ENCODE measurements at regions not wholly inside any gene's neighbourhood (a gene's known extent, or its start where the extent isn't known, plus 50 kb on each side); places are given as distances from the start of the nearest gene placed in this dataset.

DNA sequence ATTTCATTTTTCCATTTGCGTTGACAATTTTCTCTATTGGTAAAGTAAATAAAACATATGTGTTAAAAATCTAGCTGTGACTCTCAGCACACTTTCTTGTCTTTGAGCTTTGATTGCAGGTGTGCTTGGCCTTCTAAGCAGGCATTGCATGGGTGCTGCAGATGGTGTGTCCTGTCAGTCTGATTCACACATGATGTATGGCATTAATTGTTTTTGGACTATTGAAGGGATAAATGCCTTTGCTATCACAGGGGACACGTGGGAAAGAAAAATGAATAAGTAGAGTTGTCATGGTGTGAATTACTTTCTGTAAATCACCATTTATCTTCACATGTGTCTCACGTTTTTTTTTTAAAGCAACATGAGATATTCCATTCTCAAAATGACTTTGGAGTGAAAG lies 211.3 kb upstream of the NAV3 start:
- DNase-seq, result no peak

DNA sequence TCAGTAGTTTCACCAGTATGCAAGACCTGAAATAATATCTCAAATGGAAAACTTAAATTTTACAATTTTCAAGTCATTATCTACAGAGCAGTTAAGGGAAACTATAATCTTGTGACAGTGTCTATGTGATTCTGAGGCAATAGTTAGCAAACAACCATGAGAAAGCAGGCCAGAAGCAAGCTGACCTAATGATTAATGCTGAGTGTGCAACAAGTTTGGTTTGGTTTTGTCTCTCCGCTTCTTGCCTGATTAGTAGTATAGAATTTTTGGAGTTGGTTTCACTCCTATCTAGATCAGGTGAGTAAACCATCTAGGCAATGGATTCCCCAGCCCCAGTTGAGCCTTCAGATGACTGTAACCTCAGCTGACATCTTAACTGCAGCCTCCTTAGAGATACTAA lies 212.9 kb upstream of the NAV3 start:
- DNase-seq, result no peak

DNA sequence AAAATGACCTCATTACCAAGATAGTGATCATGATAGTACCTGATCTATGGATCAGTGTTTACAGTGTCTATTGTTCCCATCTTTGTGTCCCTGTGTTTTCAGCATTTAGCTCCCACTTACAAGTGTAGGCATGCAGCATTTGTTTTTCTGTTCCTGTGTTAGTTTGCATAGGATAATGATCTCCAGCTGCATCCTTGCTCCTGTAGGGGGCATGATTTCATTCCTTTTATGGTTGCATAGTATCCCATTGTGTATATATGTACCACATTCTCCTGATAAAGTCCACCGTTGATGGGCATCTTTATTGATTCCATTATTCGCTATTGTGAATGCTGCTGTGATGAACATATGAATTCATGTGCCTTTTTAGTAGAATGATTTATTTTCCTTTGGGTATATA lies 215.4 kb upstream of the NAV3 start:
- DNase-seq, result peak; percentile 6

DNA sequence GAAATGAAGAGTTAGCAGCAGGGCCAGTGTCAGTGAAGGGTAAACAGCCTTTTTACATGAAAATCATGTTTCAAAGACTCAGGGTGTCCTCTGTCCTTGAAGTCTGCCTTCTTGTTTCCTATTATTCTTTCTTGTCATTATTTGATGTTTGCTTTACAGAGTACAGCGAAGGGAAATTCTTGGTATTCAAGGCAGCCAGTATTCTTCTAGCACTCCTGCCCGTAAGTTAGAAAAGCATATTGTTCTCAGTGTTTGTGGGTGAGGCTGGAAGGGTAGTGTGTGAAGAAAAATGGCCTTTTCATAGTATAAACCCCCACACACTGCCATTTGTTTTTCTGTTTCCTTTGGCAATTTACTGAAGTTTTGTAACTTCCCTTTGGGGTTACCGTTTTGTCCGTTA lies 217.3 kb upstream of the NAV3 start:
- DNase-seq, result no peak

DNA sequence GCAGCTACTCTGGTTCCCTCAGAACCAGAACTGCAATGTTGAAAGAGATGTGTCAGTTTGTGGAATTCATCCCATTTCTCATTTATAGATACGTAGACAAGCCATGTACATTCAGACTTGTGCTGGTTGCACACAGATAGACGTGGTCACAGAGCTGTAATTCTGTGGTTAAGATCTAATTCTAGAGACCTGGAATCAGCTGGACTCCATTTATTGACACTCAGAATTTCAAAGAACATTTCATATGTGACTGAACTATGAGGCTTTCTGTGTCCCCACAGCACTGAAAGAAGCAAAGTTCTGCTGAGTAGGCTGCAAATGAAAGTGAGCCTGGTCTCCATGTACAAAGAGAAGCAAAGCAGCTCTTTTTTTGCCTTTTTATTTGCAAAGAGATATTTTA lies 220.2 kb upstream of the NAV3 start:
- no peak for DNase-seq

DNA sequence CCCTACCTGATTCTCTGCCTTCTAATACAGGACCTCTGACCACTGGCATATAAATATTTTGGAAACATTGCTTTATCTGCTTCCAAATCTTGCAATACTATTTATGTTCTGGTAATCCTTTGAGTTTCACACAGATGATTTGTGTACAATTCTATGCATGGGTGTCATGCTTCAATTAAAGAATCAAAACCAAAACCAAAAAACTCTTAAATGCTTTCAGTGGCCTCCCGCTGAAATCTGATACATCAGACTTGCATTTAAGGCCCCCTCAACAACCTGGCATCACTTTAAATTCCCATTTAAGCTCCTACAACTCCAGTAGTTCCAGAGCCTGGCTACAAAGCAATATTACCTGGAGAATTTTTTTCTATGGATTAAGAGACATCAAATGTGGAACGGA lies 221.7 kb upstream of the NAV3 start:
- no peak for DNase-seq

DNA sequence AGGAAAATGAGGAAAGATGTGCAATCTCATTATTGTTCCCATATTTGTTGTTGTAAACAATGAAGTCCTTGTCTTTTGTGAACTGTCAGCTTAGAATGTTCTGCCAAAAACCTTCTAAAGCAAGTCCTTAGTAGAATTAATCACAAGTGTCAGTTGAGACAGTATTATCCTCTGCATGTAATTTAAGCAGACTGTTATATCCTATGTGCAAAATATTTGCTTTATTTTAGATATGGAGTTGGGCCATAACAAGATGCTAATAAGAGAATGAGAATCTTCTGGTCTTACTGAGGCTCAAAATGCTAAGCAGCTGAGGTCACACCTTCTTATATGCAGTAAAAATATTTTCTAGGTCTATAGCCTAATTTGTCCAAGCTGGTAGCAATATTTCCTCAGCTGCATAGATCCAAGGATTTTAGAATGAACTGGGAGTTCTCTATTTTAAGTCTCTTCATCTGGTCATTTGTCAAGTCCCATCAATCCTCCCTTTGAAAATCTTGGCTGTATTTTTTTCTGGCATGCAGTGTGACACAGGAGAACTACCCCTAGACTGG lies 222.3 kb upstream of the NAV3 start:
- DNase-seq, result no peak

DNA sequence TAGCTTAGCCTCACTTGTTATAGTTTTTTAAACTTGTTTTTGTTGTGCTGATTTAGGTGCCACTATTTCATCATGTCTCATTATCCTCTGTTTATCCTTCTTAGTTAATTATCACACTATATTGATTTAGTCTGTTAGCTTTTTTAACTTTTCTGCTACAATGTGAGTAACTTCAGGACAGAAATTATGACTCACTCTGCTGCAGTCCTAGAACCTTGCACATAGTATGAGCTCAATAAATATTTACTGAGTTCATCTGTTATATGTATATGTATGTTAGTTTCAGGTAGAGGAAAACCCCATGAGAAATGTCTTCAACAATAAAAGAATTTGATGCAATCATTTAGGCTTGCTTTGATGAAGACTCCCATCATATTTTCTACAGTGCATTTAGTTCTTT lies 224.3 kb upstream of the NAV3 start:
- DNase-seq, result no peak

DNA sequence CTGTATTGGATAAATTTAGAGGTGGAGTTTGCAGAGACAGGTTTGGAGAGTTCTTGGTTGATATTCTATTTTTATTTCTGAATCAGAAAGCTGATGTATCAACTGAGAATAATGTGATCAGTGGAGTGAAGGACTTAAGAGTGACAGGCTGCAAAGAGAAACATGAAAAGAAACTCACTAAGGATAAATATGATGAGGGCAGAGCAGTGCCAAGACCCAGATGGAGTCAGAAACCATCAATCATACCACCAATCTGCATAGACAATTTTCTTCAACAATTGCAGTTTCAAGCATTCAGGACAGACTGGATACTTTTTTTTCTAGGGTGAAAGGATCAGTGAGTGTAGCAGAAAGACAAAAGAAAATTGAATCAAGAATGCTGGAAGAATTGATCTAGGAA lies 226.7 kb upstream of the NAV3 start:
- no peak for DNase-seq

DNA sequence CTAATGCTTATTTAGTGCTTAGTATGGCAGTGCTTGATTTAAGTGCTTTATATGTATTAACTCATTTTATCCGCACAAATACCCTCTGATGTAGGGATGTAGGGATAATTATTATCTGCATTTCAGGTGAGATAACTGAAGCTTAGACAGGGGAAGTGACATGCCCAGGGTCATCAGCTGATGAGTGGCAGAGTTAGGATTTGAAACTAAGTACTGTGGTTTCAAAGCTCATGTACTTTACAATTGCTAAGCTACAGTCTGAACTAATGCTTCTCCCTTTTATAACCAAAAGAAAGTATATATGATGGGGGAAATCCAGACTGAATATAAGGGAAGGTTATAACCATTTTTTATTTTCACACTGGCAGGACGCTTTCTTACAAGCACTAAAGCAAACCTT lies 229.6 kb upstream of the NAV3 start:
- no peak for DNase-seq

DNA sequence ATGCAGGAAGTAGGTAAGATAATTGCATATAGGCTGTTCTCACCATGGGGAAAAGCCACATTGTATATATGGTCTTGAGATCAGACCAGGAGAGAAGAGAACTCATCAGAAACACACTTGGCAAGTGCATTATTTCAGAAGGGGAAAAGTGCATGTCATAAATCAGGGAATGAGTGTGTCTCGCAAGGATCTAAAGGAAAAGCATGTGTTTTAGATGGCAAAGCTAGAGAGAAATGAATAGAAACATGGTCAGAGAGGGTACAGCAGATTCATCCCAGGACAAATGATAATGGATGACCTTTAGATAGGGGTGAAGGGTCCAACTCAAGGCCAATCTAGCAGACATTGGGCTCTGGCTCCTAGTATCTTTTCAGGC lies 230.2 kb upstream of the NAV3 start:
- DNase-seq, result no peak

DNA sequence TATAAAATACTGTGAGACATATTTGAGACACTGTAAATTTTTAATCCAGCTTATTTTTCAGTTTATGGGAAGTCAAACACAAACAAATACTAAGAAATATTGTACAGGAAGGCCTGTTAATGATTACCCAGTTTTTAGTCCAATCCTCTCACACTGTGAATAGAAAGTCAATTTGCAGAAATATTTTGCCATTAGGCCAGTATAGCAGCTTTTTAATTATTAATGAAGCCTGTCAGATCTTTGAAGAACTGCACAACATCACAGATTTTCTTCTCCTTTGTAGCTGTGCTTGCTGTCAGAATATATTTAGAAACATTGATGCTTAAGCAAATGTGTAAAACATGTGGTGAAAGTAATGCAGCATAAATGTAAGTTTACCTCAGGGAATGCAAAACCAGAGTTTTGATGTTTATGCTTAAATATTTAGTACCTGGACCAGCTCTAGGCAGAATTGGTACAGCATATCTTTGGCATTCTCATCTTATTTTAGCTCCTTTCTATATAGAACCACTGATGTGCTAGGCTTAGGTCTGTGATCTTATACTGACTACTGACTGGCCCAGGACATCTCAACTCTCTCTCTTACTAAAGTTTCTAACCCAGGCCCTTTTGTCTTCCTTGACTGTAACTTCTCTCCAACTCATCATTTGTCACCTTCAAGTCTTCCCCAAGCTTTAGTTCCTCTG lies 230.8 kb upstream of the NAV3 start:
- no peak for DNase-seq

DNA sequence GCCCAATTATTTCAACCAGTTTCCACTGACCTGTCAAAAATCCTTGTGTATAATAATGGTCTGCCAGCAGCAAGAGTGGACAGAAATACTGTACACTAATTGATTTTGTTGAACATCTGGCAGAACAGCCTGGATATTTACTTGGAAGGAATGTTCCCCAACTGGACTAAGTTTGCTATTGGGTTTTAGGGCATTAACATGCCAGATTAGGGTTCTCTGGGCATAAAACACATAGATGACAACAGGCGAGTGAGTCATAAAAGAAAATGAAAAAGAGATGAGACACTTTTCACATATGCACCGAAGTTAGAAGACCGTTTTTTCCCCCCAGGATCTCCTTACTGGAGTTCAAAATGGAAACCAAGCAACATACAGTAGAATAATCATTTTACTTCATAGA lies 236.3 kb upstream of the NAV3 start:
- DNase-seq, result no peak

DNA sequence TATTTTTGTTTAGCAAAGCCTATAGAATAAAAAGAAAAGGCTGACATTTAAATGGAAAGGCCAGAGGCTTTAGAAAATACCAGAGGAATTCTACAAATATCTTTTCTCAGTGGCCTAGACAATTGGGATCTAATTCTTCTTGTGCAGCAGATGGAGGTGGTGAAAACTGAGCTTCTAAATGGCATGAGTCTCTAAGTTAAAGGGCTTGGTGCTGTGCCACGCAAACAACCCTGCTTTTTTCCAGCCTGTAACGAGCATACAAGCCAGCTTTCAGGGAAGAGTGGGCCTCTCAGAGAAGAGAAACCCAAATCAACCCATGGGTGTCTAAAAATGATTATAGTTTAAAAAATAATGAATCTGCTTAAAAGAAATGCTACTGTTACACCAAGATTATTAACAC lies 237.9 kb upstream of the NAV3 start:
- DNase-seq, result no peak

DNA sequence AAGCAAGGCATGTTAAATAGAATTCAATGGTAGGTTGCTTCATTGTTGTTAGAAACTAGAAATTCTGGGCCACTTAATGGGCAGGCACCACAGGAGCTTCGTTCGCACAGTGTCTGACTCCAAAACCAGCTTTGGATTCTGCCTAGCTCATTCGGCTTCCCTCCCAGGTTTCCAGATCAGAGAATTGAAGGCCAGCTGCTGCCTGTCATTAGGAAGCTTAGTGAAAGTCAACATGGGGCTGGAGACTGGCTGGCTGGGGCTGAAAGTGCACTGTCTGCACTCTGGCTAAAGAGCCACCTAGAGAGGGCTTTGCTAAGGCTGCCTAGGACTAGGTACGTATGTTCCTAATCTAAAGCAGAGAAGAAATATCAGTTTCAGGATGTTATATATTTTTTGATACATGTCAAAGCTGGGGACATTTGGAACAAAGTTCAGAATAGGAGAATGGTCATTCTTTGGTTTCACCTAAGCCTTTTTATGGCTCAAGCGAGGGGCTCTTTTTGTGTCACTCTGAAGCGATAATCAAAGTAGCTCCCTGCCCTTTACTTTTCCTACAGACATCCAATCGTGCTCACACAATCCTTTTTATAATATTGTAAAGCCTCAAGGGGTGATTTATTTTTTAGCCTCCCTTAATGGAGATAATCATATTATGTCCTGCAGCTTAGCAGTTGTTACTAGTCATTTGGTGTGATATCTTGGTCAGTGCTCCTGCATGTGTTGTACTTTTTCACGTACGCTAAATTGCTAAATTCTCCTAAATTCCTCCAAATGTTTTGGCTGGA lies 238.5 kb upstream of the NAV3 start:
- DNase-seq, result no peak

DNA sequence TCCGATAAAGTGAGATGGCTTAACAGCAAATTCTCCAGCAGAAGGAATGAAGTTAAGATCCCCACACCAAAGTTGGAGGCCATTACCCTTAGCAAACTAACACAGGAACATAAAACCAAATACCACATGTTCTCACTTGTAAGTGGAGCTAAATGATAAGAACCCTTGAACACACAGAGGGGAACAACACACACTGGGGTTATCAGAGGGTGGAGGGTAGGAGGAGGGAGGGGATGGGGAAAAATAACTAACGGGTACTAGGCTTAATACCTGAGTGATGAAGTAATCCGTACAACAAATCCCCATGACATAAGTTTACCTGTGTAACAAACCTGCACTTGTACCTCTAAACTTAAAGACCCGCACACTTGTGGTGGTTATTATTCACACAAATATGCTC lies 240.4 kb upstream of the NAV3 start:
- DNase-seq, result no peak

DNA sequence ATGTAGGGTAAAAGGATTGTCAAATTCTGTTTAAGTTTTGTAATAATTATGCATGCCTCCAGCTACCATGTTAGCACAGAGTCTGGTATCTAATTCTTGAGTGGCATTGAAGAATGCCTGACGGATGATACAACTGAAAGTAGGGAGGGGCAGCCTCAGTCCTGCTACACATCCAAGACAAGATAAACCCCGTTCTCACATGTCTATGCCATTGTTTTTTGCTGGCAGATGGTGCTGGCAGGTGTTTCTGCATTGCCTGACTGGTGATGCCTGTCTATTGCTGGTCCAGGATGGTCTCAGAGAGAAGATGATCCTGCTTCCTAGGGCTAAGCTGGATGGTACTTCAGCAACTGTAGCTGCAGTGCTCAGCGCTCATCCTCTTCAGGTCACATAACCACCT lies 245.8 kb upstream of the NAV3 start:
- DNase-seq, result no peak

DNA sequence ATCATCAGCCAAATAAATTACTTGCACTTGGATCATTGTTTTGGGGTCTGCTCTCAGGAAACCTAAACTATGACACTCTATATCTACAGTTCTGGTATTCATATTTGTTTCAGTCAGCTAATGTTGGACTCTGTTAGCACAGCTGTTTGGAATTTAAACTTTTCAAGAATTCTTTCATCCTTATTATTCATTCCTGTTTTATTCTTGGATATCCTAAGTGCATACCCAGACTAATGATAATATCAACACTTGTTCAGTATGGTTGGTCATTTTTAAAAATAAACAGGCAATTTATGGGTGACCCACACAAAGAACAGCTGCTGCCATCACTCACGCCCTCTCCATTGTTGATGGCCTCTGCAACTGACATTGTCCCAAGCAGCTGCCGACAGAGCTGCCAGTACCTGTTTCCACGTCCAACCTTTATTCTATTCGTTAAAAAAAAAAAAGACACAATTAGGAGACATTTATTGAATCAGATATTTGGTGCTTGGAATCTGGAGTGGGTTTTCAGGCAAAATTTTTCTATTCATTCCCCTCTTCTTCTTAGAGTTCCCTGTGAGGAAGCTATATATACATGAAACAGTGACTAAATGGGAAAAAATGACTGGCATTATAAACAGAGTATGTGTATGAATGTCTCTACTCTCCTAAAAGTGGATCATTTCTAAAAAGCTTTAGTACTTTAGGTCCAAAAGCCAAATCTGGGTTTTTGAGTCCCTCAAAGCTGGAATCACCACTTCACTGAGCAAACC lies 252.1 kb upstream of the NAV3 start:
- DNase-seq, result no peak

DNA sequence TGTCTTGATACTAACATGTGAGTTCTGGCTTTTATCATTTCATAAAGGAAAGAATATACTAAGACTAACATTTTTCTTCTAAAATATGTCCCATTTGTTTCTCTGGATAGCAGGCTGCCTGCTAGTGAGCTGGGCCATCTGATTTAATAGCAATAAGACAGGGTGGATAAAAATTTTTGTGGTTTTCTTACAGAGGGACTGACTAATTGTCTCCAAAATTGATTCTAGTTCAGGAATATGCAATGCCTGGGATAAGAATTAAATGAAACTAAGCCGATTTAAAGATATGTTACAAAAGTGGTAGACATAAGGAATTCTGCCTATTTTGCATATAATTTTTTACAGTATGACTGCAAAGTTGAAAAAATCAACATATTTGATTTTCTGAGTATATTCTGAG lies 252.9 kb upstream of the NAV3 start:
- no peak for DNase-seq

DNA sequence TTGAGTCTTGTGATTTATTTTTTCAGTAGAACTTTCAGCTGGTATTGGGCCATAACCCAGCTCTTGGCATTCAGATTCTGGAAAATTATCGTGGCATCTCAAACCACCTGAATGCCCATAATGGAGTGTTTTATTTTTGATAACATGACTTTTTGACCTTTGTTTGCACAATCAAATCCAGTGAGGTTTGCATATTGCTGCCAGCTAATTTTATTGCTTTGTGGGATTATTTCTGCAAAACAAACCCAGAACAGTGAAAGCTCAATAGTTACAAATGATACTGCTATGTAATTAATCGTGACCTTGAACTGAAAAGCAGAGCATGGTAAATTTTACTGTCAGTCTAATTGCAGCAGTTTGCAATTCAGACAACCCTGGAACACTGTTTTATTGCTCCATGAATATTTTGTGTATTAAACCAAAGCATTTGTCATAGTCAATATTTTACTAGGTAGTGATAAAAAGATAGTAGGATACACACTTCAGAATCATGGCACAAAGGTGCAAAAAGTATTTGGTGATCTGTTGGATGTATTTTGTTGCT lies 255.2 kb upstream of the NAV3 start:
- DNase-seq, result no peak

DNA sequence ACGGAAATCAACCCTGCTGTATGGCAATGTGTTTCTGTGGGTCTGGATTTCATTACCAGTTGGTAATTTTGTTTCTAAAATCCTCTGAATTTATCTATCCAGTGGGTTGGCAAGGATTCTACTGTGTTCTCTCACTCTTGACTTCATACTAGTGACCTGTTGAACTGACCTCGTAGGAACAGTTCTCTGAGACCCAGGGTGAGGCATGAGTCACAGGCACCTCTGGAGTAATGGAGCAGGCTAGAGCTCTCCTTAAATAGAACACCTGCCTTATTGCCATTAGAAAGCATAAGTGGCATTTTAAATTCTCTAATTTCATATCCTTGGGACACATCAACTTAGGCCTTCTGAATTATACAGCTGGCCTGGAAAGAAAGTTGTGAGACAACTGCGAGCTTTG lies 258.3 kb upstream of the NAV3 start:
- DNase-seq, result no peak

DNA sequence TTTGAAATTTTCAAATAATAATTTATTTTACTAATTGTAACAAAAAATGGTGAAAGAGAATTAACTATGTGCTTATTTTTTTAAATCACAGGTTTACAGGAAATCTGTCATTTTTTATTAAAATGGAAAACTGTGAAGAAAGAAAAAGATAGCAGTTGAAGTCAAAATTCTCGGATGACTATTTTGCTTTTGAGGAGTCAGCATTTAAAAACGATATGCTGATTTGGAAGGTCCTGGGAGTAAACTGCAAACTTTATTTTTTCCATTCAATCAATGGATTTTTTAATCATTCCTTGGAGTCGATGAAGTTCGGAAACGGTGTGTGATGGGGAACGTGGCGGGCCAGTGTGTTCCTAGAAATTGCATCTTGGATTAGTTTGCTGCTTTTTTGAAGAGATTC lies 258.9 kb upstream of the NAV3 start:
- no peak for DNase-seq

DNA sequence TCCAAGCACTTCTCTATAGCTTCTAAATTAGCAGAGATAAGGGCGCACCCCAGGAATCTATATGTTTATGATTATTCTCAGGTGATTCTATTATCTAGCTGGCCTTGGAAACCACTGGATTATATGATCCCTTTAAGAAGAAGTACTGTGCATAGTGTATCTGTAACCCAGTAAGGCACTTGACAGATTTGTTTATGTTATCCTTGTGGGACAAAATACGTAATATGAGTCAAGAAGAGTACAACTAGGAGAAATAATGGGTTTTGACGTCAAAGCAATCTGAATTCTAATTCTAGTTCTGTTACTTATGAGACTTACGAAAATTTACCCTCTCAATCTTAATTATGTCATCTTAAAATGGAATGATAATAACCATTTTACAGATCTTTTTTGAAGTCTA lies 259.6 kb upstream of the NAV3 start:
- no peak for DNase-seq

DNA sequence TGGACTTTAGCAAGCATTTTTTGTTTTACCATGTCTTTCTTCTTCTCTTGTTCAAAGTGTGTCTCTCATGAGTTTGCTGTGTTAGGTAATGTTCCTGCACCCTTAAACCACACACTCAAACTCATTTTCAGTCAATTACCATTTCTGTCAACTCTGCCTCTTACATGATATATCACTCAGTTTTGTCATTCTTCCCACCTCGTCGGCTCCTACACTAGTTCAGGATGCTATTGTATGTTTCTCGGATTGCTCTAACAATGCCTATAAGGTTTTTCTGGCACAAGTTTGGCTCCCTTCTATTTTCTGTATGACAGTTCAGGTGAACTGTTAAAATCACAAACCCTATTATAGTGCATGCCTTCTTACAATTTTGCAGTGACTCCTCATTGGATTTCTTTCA lies 260.8 kb upstream of the NAV3 start:
- DNase-seq, result no peak
